Naive thymus-derived CD4-positive, alpha-beta T cell (primary cell): ENCODE measurements at regions not wholly inside any gene's neighbourhood (a gene's known extent, or its start where the extent isn't known, plus 50 kb on each side); places are given as distances from the start of the nearest gene placed in this dataset.

Source experiments
- ATAC-seq: fragments of 150-1000 bp; cut with Tn5 transposase; 2 replicates; pipeline ENCODE4 v1.10.0; 2021; ENCODE audit warnings: mild to moderate bottlenecking, moderate library complexity
- CTCF ChIA-PET: fragments of 350-600 bp; sonication (Branson Sonifier 250); formaldehyde crosslinking; loops from one replicate; lab custom pipeline; 2021; ENCODE audit warnings: antibody characterized with exemption; lab: Charles Lee
- POLR2A ChIA-PET: fragments of 350-600 bp; sonication (Branson Sonifier 250); formaldehyde crosslinking; loops from one replicate; lab custom pipeline; 2021; ENCODE audit warnings: antibody characterized with exemption, inconsistent platforms; lab: Charles Lee
- DNase-seq, 9 donors: peaks; one replicate each; pipeline versions ENCODE4 v3.0.0 to v3.0.0-alpha.2; 2020 to 2022; ENCODE audit warnings: mixed read lengths in 1 of 9
- H3K27ac ChIP-seq: one replicate; pipeline ENCODE4 v1.7.0; 2013; ENCODE audit warnings: mild to moderate bottlenecking, low read depth, low read length, moderate library complexity
- H3K27me3 ChIP-seq, 2 donors: one replicate each; pipeline ENCODE4 v1.7.0; 2013; ENCODE audit warnings: low read length in 2 of 2, mild to moderate bottlenecking in 2 of 2, moderate library complexity in 2 of 2; ENCODE audit not compliant: control insufficient read depth in 2 of 2, insufficient read depth in 2 of 2
- H3K36me3 ChIP-seq, 3 experiments: 1 replicate in 2 of 3; 2 replicates in 1 of 3; pipeline ENCODE4 v1.7.0; 2013; ENCODE audit warnings: low read length in 3 of 3, mild to moderate bottlenecking in 3 of 3, moderate library complexity in 1 of 3; ENCODE audit not compliant: insufficient read depth in 3 of 3, control insufficient read depth in 2 of 3
- H3K4me1 ChIP-seq, 2 donors: one replicate each; pipeline ENCODE4 v1.7.0; 2013; ENCODE audit warnings: low read length in 2 of 2, mild to moderate bottlenecking in 2 of 2, moderate library complexity in 1 of 2; ENCODE audit not compliant: control insufficient read depth in 2 of 2, insufficient read depth in 2 of 2
- H3K4me3 ChIP-seq: 2 replicates; pipeline ENCODE4 v1.7.0; 2013; ENCODE audit warnings: mild to moderate bottlenecking, low read length
- H3K9me3 ChIP-seq, 3 experiments: 1 replicate in 2 of 3; 2 replicates in 1 of 3; pipeline ENCODE4 v1.7.0; 2013; ENCODE audit warnings: low read length in 3 of 3; ENCODE audit not compliant: control insufficient read depth in 2 of 3
- H3K27ac Mint-ChIP-seq, 9 donors: one replicate each; pipeline ENCODE4 v1.8.0; 2020 to 2022; ENCODE audit warnings: mixed read lengths in 9 of 9, mild to moderate bottlenecking in 8 of 9, moderate library complexity in 5 of 9, inconsistent platforms in 2 of 9
- H3K27me3 Mint-ChIP-seq, 5 donors: one replicate each; pipeline ENCODE4 v1.8.0; 2021 to 2022; ENCODE audit warnings: mixed read lengths in 5 of 5, mild to moderate bottlenecking in 1 of 5
- H3K36me3 Mint-ChIP-seq, 5 donors: one replicate each; pipeline ENCODE4 v1.8.0; 2020 to 2022; ENCODE audit warnings: mixed read lengths in 5 of 5, mild to moderate bottlenecking in 3 of 5, inconsistent platforms in 1 of 5
- H3K4me1 Mint-ChIP-seq, 7 donors: one replicate each; pipeline ENCODE4 v1.8.0; 2020 to 2022; ENCODE audit warnings: mixed read lengths in 7 of 7, mild to moderate bottlenecking in 3 of 7, inconsistent platforms in 1 of 7
- H3K4me3 Mint-ChIP-seq, 10 donors: one replicate each; pipeline ENCODE4 v1.8.0; 2020 to 2022; ENCODE audit warnings: mild to moderate bottlenecking in 10 of 10, mixed read lengths in 10 of 10, moderate library complexity in 6 of 10, inconsistent platforms in 2 of 10
- H3K9me3 Mint-ChIP-seq, 11 donors: one replicate each; pipeline ENCODE4 v1.8.0; 2020 to 2022; ENCODE audit warnings: mixed read lengths in 11 of 11, mild to moderate bottlenecking in 4 of 11, inconsistent platforms in 1 of 11, moderate library complexity in 1 of 11
- intact Hi-C, 2 donors: fragments of 100-400 bp; cut with micrococcal nuclease; formaldehyde crosslinking; loops; one replicate each; pipeline ENCODE4 v1.15.1; 2023

DNA sequence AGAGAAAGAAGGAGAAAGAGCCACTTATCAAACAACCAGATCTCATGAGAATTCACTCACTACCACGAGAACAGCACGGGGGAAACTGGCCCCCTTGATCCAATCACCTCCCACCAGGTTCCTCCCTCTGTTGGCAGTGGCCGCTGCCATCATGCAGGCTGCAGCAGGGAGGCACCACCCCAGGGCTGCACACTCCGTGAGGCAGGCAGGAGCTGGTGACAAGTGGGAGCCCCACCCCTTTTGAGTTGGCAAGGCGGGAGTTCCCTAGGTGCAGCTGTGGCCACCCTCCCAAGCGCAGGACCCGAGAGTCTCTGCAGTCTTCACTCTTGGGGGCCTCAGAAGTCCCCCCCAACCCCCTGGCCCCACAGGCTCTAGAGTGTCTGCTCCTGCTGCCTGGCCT, 83.9 kb upstream of the GJB5 start:
- H3K9me3 Mint-ChIP-seq: peaks cover 0 to 14% (median 6%) of the 10 kb centered on the region in 11 donors
- no peaks in the 10 kb centered on the region for H3K4me1 ChIP-seq
- ATAC-seq: no peak
- POLR2A ChIA-PET: no interaction called here
- no peak overlapping the region for H3K27ac Mint-ChIP-seq
- H3K4me3 ChIP-seq: no peak overlapping the region
- H3K36me3 Mint-ChIP-seq: peaks cover 0 to 8% (median 0%) of the 10 kb centered on the region in 5 donors
- intact Hi-C loops: no loop called here
- no peak for DNase-seq
- no peaks in the 10 kb centered on the region for H3K36me3 ChIP-seq
- CTCF ChIA-PET: no interaction called here
- H3K4me1 Mint-ChIP-seq: no peaks in the 10 kb centered on the region
- no peak overlapping the region for H3K27ac ChIP-seq
- H3K4me3 Mint-ChIP-seq: no peak overlapping the region
- H3K27me3 Mint-ChIP-seq: peaks cover 6 to 39% (median 25%) of the 10 kb centered on the region in 5 donors
- H3K9me3 ChIP-seq: no peaks in the 10 kb centered on the region
- no peaks in the 10 kb centered on the region for H3K27me3 ChIP-seq

DNA sequence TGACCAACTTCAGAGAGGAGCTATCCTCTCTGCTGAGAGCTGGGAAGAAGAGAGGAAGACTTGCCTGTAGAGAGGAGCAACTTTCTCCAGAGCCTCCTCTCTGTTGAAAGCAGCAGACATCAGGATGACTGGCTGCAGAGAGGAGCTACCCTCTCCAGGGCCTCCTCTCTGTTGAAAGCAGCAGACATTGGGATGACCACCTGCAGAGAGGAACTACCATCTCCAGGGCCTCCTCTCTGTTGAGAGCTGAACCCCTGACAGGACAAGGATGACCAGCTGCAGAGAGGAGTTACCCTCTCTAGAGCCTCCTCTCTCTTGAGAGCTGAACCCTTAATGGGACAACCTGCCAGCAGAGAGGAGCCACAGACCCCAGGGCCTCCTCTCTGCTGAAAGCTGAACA, 83.0 kb upstream of the GJB5 start:
- CTCF ChIA-PET: interaction anchor here (1.5 kb wide), 1 partner anchor 12 kb away, joined by 6 read pairs; no protein-coding TSS in a partner anchor

DNA sequence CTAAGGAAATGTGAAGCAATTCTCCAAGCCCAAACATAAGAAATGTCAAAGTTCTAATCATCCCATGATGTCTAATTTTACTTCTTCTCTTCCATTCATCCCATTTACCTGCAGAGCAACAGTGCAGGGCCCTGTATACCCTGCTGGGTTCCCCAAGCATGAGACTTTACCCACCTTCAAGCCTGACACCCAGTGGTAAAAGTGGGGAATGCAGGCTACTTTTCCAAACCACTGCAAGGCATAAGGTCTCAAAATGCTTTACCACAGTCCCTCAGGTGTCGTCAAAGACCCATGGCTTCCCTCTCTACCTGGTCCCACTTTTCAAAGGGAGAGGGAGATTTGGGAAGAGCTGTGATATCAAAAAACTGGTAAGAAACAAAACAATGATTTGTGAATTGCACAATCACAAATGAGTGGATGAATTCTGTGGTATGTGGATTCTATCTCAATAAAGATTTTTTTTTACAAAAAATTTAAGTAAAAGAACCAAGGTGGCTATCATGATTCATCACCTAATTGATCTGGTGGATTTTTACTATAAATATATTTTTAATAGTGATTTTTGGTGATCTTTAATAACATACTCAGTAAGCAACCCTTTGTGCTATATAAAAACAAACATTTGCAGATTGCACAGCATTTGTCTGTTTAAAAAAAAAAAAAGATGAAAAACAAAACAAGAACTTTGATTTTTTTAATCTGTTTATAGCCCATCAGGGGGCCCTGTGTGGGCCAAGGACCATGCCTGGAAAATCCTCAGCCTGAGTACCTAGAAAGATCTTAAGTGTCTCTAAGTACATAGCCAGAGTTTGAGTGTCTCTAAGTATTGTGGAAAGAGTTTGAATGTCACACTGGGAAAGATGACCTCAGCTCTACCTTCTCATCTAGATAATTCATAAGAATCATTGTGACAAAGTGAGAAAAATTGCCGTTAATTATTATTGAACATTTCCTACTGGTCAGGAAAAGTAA, 73.1 kb upstream of the GJB5 start:
- Histone ChIP-seq H3K9me3 (no peaks in the 10 kb centered on the region), H3K4me1 (no peaks in the 10 kb centered on the region), H3K4me3 (no peak overlapping the region), H3K27me3 (no peaks in the 10 kb centered on the region), H3K36me3 (no peaks in the 10 kb centered on the region), H3K27ac (no peak overlapping the region)
- Mint-ChIP-seq H3K27ac (no peak overlapping the region), H3K4me1 (peaks cover 7 to 12% (median 10%) of the 10 kb centered on the region in 7 donors), H3K36me3 (peaks cover 0 to 3% (median 0%) of the 10 kb centered on the region in 5 donors), H3K27me3 (peaks cover 12 to 24% (median 21%) of the 10 kb centered on the region in 5 donors), H3K9me3 (peaks cover 0 to 4% (median 0%) of the 10 kb centered on the region in 11 donors), H3K4me3 (no peak overlapping the region)
- DNase-seq: peak in 5 of 9 donors; percentile 5 to 37 (median 21)
- intact Hi-C loops: no loop called here
- ATAC-seq: peak; percentile 60
- POLR2A ChIA-PET: no interaction called here
- CTCF ChIA-PET: no interaction called here

More for the DNA sequence above, 83.0 kb upstream of the GJB5 start:
- ATAC-seq: no peak
- H3K4me3 ChIP-seq: no peak overlapping the region
- no peaks in the 10 kb centered on the region for H3K27me3 ChIP-seq
- POLR2A ChIA-PET: no interaction called here
- H3K4me1 ChIP-seq: no peaks in the 10 kb centered on the region
- no peaks in the 10 kb centered on the region for H3K4me1 Mint-ChIP-seq
- peaks cover 0 to 14% (median 6%) of the 10 kb centered on the region in 11 donors for H3K9me3 Mint-ChIP-seq
- peaks cover 0 to 8% (median 0%) of the 10 kb centered on the region in 5 donors for H3K36me3 Mint-ChIP-seq
- H3K27ac Mint-ChIP-seq: no peak overlapping the region
- peaks cover 9 to 42% (median 31%) of the 10 kb centered on the region in 5 donors for H3K27me3 Mint-ChIP-seq
- DNase-seq: no peak
- no peaks in the 10 kb centered on the region for H3K9me3 ChIP-seq
- no peak overlapping the region for H3K27ac ChIP-seq
- H3K36me3 ChIP-seq: no peaks in the 10 kb centered on the region
- H3K4me3 Mint-ChIP-seq: no peak overlapping the region
- intact Hi-C loops: no loop called here

DNA sequence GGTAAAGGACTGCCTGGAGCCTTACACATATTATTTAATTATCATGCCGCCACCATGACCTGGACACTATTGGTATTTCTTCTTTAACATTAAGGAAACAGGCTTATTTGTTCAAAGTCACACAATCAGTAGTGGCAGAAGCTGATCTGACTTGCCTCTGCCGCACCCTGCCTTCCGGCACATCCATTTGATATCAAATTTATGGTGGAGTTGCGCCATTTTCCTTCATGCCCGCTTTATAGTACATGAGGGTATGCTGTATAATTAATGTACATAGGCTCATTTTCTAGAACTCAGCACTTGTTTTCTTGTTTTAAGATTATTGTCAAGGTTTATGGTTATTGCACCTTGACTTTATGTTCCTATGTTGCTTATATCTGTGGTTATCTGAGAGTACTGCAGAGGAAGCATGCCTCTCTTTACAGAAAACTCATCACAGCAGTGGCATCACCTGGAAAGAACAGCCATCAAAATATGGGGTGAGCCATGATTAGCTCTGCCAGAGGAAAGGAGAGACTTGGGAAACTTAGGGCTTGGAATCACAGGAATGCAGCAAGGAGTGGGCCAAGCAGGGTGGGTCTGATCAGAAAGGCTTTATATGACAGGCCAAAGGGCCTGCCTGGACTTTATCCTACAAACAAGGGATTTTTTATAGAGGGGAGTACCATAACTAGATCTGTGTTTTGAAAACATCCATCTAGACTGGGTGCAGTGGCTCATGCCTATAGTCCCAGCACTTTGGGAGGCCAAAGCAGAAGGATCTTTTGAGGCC, 72.2 kb upstream of the GJB5 start:
- ChIA-PET POLR2A (no interaction called here), CTCF (no interaction called here)
- H3K27ac Mint-ChIP-seq: no peak overlapping the region
- H3K4me1 Mint-ChIP-seq: peaks cover 7 to 12% (median 10%) of the 10 kb centered on the region in 7 donors
- no peak for ATAC-seq
- Histone ChIP-seq H3K27me3 (no peaks in the 10 kb centered on the region), H3K9me3 (no peaks in the 10 kb centered on the region), H3K4me3 (no peak overlapping the region), H3K36me3 (no peaks in the 10 kb centered on the region), H3K27ac (no peak overlapping the region), H3K4me1 (no peaks in the 10 kb centered on the region)
- peaks cover 12 to 27% (median 17%) of the 10 kb centered on the region in 5 donors for H3K27me3 Mint-ChIP-seq
- peaks cover 0 to 10% (median 0%) of the 10 kb centered on the region in 11 donors for H3K9me3 Mint-ChIP-seq
- no peak overlapping the region for H3K4me3 Mint-ChIP-seq
- no peak for DNase-seq
- intact Hi-C loops: no loop called here
- H3K36me3 Mint-ChIP-seq: peaks cover 0 to 3% (median 0%) of the 10 kb centered on the region in 5 donors

DNA sequence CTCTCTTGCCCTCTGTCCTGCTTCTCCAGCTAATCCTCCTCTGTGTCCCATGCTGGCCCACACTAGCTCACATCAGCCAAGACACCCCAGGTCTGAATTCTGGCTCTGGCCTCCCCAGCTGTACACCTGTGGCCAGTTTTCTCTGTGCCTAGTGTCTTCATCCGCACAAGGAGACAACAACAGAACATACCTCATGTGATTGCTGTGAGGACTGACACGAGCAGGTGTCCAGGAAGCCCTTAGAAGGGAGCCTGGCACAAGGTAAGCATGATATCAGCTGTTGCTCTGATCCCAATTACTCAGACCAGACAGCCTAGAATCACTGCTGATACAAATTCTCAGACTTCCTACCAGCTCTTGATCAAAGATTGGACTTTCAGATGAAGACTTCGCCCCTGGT, 71.2 kb upstream of the GJB5 start:
- Histone ChIP-seq H3K9me3 (no peaks in the 10 kb centered on the region), H3K4me3 (no peak overlapping the region), H3K4me1 (no peaks in the 10 kb centered on the region), H3K27ac (no peak overlapping the region), H3K27me3 (no peaks in the 10 kb centered on the region), H3K36me3 (no peaks in the 10 kb centered on the region)
- Mint-ChIP-seq H3K27ac (peak overlapping the region in 1 of 9 donors; percentile 20), H3K4me1 (peaks cover 7 to 12% (median 10%) of the 10 kb centered on the region in 7 donors), H3K27me3 (peaks cover 9 to 22% (median 16%) of the 10 kb centered on the region in 5 donors), H3K36me3 (peaks cover 0 to 3% (median 0%) of the 10 kb centered on the region in 5 donors), H3K4me3 (no peak overlapping the region), H3K9me3 (peaks cover 0 to 8% (median 0%) of the 10 kb centered on the region in 11 donors)
- no peak for DNase-seq
- CTCF ChIA-PET: interaction anchor here (0.7 kb wide), 1 partner anchor 12 kb away, joined by 6 read pairs; no protein-coding TSS in a partner anchor
- intact Hi-C loops: no loop called here
- POLR2A ChIA-PET: no interaction called here
- ATAC-seq: no peak

DNA sequence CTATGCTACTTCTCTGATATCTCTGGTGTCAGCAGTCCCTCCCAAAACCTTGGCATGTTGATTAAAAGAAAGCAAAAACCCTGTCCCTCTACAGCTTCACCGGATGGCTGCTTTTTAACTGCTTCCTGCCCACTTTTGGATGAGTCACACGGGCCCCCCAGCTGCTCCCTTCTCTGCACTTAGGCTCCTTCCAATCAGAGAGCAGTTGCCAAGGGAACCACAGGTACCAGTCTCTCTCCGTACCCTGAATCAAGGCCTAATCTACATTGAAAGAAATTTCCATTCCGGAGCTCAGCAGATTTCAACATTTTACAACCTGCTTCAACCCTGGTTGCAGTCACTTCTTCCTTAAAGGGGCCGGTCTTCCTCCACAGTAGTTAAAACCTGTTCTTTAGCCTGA, 70.6 kb upstream of the GJB5 start:
- no peaks in the 10 kb centered on the region for H3K36me3 ChIP-seq
- Mint-ChIP-seq H3K36me3 (peaks cover 0 to 3% (median 0%) of the 10 kb centered on the region in 5 donors), H3K27me3 (peaks cover 3 to 16% (median 10%) of the 10 kb centered on the region in 5 donors), H3K9me3 (peaks cover 0 to 6% (median 0%) of the 10 kb centered on the region in 11 donors), H3K4me1 (peaks cover 7 to 12% (median 10%) of the 10 kb centered on the region in 7 donors), H3K4me3 (peak overlapping the region in 6 of 10 donors; percentile 8 to 52 (median 24)), H3K27ac (peak overlapping the region in 2 of 9 donors; percentile 16 to 20)
- no peak overlapping the region for H3K27ac ChIP-seq
- intact Hi-C loops: no loop called here
- DNase-seq (no peak), ATAC-seq (no peak)
- H3K27me3 ChIP-seq: no peaks in the 10 kb centered on the region
- POLR2A ChIA-PET: no interaction called here
- CTCF ChIA-PET: interaction anchor here (0.7 kb wide), 1 partner anchor 12 kb away, joined by 6 read pairs; no protein-coding TSS in a partner anchor
- no peak overlapping the region for H3K4me3 ChIP-seq
- H3K4me1 ChIP-seq: no peaks in the 10 kb centered on the region
- no peaks in the 10 kb centered on the region for H3K9me3 ChIP-seq
